B cell (primary cell): ENCODE measurements at regions not wholly inside any gene's neighbourhood (a gene's known extent, or its start where the extent isn't known, plus 50 kb on each side); places are given as distances from the start of the nearest gene placed in this dataset.

Experiments used
- CTCF ChIP-seq: fragments of 200-600 bp; IDR thresholded peaks from one replicate; pipeline ENCODE4 v1.8.0; 2022; ENCODE audit warnings: antibody characterized with exemption, mild to moderate bottlenecking
- EZH2 ChIP-seq: IDR thresholded peaks from 2 replicates; pipeline ENCODE4 v1.6.1; 2012; ENCODE audit warnings: borderline replicate concordance, low read depth, mild to moderate bottlenecking, moderate library complexity, low read length; ENCODE audit not compliant: insufficient read depth, poor library complexity, severe bottlenecking

DNA sequence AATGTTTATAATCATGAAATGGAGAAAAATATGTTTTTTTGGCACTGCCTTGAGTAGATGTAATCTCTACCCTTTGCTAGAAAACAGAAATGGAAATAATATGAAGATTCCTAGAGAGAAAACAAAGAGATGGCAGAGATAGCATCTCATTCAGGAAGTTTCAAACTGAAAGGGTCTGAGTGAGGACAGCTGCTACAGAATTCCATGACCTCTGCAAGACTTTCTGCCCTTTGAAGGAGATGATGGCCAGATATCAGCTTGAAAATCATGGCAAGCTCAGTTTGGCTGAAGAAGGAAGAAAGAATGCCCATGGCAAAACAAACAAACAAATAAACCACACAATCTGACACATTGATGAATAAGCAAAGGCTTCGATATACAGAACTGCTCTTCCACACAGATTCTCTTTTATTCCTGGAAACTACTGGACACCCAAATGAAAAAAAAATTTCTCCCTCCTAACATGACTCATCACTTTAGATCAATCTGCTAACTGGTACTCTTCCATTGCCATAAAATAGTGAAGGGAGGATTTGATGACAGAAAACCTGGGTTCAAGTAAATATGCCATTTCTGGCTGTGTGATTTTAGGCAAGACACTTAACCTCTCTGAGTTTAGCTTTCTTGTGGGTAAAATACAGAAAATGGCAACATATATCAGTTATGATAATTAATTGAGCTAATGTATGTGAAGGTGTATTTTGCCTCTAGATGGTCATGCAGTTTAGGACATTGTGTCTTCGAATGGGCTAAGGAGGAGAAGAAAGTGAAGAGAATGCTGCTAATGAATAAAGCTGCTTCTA is 105.9 kb upstream of the SPACA1 start:
- TF ChIP-seq CTCF (no peak), EZH2 (no peak)
